ENCODE measurements at regions not wholly inside any gene's neighbourhood (a gene's known extent, or its start where the extent isn't known, plus 50 kb on each side); places are given as distances from the start of the nearest gene placed in this dataset.

DNA sequence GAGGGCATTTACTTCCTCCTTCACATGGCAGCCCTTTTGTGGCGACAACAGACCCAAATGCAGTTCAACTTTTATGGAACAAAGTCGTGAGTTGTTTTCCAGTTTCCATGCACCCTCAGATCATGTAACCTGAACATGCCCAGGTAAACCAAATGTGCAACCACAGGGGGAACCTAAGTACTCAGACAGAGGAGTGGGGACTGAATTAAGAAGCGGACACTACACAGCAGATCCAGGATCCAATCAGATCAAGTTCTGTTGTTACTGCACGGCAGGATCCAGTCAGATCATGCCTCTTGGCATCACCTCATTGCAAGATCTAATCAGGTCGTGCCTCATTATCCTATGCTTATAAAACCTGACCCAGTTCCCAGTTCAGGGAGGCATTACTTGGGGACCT is 115.7 kb downstream of the MATN1 start:
- DNase-seq = no peak

DNA sequence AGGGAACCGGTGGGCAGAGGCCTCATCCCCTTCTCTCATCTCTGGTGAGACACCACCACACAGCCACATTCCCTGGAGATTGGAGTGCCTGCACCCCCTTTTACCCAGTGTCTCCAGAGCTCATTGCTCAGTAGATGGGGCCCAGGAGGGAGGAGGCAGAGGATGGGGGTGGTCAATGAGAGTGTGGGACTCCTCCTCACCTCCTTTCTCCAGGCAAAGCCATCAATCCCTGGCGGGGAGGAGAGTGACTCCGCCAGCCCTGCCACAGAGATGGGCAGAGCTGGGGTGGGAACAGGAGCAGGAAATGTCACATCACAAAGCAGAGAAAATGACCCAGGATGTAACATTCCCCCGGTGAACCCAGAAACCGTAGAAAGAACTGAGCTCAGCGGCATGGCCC is 117.2 kb downstream of the MATN1 start:
- DNase-seq = no peak

DNA sequence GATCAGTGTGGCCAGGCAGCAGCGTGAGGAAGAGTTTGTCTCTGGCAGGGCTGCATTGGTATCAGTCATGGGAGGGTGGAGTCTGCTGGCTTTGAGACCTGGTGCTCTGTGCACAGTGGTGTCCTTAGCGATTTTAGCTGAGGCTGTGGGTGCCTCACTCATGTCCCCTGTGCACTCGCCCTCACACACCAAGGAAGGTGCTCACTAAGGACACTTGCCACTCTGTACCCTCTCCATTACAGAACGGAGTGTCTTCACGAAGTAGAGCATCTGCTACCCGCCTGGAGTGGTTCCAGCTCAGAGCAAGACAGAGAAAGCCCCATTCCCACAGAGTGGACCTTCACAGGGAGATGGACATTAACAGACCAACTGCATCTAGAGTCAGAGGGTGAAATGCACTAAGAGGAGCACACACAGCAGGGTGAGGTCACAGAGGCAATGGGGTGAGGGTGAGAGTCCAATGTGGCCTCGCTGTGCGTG is 117.9 kb downstream of the MATN1 start:
- DNase-seq = no peak

DNA sequence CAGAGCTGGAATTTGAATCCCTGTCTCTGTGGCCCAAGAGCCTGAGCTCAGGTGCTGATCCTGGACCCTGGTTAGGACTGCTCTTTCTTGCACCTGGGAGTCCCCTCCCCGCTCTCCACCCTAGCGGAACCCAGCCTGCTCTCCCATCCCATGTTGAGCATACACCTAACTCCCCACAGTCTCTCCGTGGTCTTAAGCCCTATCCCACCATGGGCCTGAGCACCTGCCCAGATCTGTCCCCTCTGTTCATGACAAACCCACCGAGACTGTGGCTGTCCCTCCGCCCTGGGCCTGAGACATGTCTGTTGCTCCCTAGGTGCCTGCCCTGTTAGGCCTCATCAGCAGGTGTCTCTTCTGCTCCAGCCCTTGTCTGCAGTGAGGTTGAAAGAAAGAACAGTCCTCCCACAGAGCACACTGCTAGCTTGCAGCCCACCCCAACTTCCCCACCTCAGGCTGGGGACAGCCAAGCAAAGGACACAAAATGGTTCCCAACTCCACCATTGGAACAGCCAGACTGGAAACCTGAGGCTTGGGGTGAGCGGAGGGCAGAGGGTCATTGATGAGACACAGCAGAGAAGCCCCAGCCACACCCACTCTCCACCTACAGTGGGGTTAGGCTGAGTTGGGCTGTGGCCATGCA is 118.5 kb downstream of the MATN1 start:
- no peak for DNase-seq

DNA sequence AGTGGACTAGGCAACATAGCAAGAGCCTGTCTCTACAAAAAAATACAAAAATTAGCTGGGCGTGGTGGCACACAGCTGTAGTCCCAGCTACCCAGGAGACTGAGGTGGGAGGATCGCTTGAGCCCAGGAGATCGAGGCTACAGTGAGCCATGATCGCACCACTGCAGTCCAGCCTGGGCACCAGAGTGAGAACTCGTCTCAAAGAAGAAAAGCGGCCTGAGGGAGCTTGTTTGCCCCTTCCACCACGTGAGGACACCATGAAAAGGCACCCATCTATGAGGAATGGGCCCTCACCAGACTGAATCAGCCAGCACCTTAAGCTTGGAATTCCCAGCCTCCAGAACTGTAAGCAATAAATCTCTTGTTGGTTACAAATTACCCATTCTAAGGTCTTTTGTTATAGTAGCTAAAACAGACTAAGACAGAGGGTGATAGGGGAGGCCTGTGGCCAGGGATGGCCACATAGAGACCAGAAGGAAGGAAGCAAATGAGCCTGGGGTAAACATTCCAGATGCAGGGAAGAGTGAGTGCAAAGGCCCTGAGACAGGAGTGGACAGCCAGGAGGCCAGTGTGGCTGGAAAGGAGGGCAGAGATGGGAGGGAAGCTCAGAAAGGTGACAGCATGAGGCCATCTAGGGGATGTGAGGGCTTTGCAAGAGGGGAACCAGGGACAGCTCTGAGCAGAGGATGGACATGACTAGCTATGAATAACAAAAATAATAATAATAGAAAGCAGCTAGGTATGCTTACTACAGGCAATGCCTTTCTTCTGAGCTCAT is 120.1 kb downstream of the MATN1 start:
- no peak for DNase-seq

DNA sequence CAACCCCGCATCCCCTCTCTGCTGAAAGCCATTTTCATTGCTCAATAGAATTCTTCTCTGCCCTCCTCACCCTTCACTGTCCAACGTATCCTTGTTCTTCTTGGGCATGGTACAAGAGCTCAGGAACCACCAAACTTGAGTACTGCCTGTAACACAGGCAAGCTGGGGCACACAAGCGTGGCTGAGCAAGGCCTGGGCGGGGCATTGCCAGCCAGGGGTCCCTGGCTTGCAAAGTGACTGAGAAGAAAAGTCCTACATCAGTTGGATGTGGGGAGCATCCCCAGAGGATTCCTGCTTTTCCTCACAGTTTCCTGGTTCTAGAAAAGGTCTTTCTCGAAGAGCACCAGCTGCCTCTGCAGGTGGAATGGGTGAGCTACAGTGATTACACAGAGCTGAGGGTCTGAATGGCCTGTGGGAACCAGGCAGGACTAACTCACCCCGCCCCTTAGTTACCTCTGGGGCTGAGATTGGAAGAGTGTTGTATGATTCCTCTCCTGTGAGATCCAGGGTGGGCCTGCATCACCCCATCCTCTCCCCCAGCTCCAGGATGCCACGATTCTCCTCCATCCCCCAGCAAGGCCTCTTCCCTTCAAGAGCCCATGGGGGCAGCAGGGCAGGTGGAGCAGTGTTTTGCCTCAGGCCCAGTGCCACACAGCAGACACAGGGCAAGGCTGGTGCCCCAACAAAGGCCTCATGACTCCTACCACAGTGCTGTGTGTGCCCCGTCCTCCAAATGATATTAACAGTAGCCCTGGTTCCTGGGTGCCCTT is 121.9 kb downstream of the MATN1 start:
- no peak for DNase-seq

DNA sequence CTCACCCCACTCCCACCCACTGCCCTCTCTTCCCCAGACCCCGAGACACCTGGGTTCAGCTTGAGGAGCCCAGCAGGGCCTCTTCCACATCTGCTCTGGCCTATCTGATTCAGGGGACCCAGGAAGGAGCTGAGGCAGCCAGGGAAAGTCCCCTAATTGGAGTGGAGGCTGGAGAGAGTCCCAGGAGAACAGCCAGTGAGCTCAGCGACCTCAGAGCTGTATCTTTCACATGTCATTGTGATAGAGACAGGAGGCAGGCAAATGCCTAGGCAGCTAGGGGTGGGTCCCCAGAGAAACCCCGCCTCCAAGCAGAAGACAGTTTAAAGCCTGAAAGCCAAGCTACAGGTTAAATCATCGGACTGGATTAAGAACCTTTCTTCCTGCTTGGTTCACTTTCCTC is 122.7 kb downstream of the MATN1 start:
- DNase-seq = no peak

DNA sequence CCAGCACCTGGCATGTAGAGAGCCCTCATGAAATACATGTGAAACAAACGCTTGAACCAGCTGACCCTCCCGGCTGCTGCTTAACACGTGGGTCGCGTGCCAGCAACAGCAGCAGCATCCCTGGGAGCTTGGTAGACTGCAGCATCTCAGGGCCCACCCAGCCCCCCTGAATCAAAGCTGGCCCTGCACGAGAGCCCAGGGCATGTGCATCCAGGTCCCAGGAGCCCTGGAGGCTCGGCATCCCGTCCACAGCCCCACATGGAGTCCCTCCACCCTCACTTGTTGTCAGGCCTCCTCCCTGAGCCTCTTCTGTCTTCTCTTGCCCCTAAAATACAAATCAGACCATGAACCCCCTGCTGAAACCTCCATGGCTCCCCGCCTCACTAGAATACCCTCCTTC is 123.1 kb downstream of the MATN1 start:
- DNase-seq = no peak

DNA sequence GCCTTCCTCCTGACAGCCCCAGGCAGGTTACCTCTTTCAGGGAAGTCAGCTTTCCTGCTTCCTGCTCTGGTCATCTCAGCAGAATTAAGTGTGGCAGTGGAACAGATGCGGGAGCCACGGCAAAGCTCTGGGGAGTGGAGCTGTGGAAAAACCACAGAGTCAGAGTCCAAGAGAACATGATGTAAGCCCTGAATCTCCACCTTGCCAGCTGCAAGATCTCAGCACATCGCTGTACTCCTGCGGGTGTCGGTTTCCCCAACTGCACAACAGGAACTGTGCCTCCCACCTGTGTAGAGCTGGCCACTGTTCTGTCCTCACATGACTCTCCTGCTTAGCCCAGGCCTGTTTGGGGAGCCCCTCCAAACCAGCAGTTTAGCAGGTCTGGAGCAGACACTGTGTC is 123.7 kb downstream of the MATN1 start:
- DNase-seq = no peak

DNA sequence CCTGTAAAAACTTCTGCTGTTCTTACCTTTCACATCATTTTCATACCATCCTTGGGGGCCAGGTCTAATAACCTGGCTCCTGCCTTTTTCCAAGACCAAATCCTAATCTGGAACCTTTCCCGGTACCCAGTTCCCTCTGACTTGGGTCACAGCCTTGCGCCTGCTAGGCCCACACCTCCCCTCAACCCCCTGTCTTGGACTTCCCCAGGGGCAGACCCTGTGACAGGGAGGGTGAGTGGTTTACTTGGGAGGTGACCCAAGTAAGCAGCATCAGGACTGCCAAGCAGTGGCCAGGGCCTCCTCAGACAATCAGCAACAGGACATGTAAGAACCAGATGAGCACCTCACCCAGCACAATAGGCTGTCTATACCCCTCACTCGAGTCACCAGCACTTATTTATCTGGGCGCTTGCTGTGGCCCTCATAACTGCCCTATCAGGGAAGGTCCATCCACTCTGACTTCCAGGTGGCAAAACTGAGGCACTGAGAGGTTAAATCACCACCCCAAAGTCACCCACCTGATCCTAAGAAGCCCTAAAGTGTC is 124.7 kb downstream of the MATN1 start:
- DNase-seq = no peak

DNA sequence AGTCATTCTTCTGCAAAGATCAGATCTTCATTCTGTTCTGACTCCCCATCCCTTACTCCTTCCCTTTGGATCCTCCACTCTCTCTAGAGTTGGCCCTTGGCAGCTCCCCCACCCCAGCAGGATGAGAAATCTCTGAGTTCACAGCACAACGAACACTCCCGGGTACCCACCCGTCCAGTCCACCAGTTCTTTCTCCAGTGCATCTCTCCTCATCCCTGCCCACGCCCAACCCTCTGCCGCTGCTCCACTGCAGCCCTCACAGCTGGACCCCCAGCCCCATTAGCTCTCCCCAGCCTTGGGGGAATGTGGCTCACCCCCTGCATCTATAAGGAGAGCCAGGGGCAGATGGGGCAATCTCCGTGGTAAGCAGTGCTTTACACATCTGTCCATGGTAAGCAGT is 125.7 kb downstream of the MATN1 start:
- DNase-seq = no peak

DNA sequence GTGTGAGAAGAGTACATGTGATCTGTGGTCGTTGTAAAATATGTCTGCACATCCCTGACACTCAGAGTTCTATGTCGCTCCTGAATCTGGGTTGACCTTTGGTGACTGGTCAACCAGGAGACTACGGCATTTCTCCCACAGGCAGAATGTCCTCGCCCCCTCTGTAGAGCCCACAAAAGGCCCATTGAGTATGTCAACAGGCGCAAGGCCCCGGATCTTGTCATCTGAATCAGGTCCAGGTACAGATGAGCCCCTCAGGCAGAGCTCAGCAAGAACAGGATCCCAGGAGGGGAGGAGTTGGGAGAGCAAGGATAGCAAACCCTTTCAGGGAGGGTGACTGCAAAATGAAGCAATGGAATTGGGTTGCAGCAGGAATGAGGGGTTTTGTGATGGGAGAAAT is 126.5 kb downstream of the MATN1 start:
- no peak for DNase-seq

DNA sequence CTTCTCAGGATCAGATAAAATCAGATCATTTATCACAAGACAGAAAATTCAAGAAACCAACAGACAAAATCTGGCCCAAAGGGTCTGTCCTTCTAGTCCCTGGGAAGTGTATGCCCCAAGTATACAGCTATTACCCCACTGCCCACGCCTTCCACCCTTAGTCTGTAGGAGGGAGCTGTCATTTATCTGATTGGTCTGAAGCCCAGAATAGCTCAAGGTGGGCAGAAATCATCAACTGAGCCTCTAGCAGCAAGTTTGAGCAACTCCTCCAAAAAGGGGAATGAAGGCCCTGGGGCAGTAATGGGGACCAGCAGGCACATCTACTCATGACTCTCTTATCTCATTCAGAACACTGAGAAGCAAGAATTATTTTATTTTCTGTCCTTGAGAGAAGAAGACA is 126.9 kb downstream of the MATN1 start:
- DNase-seq = no peak

DNA sequence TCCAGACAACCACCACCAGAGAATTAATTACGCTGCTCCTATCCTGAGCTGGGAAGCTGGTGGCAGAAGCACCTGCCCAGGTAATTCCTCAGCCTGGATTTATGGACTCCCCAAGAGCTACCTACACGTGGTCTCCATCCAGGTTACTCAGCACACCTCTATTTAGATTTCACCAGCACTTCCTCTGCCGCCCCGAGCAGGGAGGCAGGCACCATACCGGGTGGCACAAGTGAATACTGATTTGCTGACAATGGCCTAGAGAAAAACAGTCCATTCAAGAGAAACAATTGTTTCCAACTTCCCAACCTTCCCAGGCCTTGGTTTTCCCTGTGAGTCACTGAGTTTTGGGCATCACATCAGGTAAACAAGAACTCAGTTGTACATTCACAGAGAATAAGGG is 134.3 kb downstream of the MATN1 start:
- no peak for DNase-seq

DNA sequence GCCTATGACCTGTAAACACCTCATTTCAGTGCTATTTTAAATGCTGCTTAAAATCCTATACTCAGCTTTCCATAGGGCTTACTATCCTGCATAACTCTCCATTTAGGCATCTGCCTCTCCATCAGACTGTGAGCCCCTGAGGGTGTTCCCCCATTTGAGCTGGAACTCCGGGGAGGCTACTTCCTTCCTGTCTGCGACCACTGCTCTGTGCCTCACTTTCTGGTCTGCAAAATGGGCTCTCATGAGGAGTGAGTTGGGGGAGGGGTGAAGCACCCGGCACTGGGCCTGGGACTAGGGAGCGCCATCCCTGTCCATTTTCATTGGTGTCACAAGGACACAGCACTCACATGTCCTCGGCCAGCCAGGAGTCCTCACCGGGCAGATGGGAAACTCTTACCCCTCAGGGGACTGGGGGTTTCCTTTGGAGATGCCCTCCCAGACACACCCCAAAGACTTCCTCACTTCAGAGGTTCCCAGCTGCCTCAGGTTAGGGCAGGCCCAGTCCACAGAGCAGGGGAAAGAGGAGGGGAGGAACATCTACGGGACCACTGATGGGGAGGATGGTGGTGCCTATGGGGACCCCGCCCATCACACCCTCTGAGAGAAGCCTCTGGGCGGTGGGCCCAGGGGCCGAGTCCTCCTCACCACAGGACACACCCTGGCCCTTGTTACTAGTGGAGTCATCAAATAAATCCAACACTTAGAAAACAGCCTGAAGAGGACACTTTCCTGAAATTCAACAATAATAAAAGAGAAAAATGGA is 134.9 kb downstream of the MATN1 start:
- no peak for DNase-seq

DNA sequence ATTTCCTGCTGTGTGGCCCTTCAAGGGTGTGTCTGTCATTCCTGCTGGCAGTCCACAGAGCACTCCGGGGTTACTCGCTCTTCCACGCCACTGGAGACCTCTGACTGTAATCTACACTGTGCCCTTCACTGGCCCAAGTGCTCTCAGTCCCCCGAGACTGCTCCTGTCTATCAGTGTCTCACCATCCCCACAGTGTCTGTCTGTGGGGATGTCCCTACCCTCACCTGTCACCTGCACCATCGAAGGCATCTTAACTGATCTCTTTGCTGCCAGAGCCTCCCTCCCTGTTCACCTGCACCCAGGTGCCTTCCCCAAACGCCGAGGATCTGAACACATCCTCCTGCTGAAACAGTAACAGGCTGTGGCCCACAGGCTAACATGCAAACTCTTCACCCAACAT is 136.7 kb downstream of the MATN1 start:
- no peak for DNase-seq

DNA sequence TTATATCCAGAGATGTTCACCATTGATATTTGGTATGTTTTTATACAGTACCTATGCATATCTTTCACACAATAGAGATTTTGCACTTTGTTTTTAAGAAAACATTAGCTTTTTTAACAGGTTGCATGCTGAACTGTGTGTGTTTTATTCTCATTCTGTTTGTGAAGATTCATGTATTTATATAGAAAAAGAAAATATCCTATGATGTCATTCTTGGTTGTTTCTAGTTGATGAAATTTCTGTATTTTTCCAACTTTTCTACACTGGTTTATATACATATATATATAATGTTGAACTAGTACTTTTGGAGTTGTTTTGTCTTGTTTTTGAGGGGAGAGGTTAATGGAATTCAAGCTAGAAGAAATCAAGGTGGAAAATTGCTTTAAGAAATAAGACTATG is 143.8 kb downstream of the MATN1 start:
- DNase-seq = no peak

DNA sequence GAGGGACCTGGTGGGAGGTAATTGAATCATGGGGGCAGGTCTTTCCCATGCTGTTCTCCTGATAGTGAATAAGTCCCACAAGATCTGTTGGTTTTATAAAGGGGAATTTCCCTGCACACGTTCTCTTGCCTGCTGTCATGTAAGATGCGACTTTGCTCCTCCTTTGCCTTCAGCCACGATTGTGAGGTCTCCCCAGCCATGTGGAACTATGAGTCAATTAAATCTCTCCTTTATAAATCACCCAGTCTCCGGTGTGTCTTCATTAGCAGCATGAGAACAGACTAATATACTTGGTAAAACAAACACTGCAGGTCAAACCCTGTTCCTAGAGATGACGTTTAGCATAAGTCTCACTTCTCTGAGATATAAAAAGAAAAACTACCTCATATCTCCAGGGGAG is 148.3 kb downstream of the MATN1 start:
- no peak for DNase-seq

DNA sequence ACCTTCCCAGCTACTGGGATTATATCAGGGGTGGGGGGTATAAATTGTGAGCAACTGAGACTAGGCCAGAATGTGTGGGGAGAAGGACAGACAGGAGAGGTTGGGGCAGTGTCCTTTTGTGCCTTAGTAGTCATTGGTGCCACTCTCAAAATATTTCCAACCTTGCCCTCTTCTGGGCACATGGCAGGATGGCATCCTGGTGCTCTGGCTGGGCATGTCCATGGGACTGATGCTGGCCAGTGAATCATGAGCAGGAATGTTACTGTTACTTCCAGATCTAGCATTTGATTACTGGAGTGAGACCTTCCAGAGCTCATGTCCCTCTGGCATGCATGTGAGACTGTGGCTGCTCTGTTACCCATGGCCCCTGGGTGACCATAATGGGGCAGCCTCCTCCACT is 151.2 kb downstream of the MATN1 start:
- DNase-seq = no peak

DNA sequence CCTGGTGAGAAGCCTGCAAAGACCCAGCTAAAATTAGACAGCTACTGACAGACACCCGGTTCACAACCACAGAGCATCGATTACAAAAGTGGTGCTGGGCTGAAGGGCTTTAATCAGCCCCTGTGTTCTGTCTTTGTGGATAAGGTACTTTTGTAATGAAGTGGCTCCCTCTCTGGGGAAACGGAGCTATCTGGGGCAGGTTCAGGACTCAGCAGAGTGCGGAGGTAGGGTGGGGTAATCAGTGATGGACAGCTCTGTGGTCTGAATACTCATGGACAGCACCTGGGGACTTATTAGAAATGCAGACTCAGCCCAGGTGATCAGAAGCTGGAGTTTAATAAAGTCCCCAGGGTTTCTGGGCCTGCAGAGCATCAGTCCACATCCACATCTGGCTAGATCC is 152.0 kb downstream of the MATN1 start:
- DNase-seq = no peak

DNA sequence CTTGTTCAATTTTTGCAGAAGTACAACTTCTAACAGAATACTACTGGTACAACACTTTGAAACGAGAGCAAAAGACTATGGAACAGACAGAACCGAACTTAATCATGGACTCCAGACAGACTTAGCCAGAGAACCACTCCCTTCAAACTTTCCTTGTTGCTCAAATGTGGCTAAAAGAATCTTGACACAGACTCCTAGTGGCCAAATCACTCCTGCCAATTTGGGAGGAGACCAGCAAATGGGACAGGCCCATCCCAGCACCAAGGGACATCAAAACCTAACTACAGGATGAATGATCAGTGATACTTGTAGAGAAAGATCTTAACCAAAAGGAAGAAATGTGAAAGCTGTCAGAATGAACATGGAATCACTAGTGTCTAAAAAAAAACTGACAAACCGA is 154.0 kb downstream of the MATN1 start:
- DNase-seq = no peak

DNA sequence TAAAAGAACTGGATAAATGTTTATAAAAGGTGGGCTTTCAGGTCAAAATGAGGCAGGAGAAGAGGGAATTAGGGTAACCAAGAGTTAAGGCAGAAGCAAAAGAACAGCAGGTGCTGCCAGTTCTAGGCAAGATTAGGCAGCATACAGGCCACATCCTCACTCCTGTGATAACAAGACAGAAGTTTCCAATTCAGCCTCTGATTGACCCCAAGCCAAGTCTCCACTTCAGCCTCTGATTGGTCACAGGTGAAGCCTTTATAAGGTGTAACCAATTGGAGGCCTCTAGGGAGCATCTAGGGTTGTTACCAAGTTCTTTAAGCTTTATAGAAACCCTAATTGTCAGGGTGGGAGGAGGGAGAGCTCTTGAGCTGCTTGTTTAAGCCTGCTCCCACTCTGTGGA is 160.8 kb downstream of the MATN1 start:
- no peak for DNase-seq

DNA sequence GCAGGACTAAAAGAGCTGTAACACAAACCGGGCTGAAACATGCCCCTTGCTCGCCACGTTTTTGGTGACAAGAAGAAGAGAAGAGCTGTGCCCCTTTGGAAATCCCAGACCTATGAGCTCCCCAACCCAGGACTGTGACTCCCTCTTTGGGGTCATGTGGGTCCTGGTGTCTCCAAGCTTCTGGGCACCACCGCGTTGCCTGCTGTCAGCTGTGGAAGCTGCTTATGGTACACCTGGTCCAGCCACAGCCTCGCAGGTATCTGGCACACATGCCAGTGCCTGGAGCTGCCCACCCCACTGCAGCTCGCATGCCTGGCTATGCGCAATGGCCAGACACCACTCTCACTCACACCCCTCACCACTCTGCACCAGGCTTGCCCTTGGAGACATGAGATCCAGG is 171.8 kb downstream of the MATN1 start:
- no peak for DNase-seq

Measured in CD4-positive, alpha-beta T cell treated with Interleukin-12 subunit alpha and Interleukin-12 subunit beta, for 1 hour (primary cell).